WTC11 (cell line): ENCODE measurements at regions not wholly inside any gene's neighbourhood (a gene's known extent, or its start where the extent isn't known, plus 50 kb on each side); places are given as distances from the start of the nearest gene placed in this dataset.

Source experiments
- TEAD1 ChIP-seq: sonication (generic); formaldehyde crosslinking; IDR thresholded peaks from 2 replicates; pipeline ENCODE4 v1.8.0; 2022; ENCODE audit warnings: mild to moderate bottlenecking, missing genetic modification reagents
- TEAD4 ChIP-seq: sonication (generic); formaldehyde crosslinking; IDR thresholded peaks from 2 replicates; pipeline ENCODE4 v1.8.0; 2022; ENCODE audit warnings: mild to moderate bottlenecking, missing genetic modification reagents
- TF ChIP-seq, protein P1 (sequence below): fragments of 200-600 bp; IDR thresholded peaks from 2 replicates; pipeline ENCODE4 v1.8.0; 2022; ENCODE audit warnings: antibody characterized with exemption
- TF ChIP-seq, protein P2 (sequence below): sonication (generic); formaldehyde crosslinking; IDR thresholded peaks from 2 replicates; pipeline ENCODE4 v1.8.1; 2023; ENCODE audit warnings: mild to moderate bottlenecking, moderate library complexity, missing genetic modification reagents

DNA sequence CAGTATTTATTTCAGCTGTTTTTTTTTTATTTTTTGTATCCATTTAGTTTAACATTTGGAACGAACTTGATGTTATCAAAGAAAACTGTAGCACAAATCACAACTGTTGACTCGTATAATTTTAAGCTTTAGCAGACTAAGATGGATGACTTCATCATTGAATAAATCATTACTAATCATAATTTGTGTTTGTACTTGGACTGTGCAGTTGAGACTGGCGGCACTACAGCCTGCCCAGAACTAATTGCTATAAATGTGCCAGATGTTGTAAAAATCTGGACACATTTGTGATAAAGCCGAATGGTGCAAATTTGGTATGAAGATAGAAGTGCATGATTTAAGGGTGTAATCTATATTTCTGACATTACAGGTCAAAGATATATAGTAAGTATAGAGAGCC lies 897.7 kb upstream of the CDH8 start:
- TF ChIP-seq, protein P1, sequence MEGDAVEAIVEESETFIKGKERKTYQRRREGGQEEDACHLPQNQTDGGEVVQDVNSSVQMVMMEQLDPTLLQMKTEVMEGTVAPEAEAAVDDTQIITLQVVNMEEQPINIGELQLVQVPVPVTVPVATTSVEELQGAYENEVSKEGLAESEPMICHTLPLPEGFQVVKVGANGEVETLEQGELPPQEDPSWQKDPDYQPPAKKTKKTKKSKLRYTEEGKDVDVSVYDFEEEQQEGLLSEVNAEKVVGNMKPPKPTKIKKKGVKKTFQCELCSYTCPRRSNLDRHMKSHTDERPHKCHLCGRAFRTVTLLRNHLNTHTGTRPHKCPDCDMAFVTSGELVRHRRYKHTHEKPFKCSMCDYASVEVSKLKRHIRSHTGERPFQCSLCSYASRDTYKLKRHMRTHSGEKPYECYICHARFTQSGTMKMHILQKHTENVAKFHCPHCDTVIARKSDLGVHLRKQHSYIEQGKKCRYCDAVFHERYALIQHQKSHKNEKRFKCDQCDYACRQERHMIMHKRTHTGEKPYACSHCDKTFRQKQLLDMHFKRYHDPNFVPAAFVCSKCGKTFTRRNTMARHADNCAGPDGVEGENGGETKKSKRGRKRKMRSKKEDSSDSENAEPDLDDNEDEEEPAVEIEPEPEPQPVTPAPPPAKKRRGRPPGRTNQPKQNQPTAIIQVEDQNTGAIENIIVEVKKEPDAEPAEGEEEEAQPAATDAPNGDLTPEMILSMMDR: no peak
- TF ChIP-seq TEAD1 (no peak), TEAD4 (CRISPR knock-in tag) (no peak)
- TF ChIP-seq, protein P2, sequence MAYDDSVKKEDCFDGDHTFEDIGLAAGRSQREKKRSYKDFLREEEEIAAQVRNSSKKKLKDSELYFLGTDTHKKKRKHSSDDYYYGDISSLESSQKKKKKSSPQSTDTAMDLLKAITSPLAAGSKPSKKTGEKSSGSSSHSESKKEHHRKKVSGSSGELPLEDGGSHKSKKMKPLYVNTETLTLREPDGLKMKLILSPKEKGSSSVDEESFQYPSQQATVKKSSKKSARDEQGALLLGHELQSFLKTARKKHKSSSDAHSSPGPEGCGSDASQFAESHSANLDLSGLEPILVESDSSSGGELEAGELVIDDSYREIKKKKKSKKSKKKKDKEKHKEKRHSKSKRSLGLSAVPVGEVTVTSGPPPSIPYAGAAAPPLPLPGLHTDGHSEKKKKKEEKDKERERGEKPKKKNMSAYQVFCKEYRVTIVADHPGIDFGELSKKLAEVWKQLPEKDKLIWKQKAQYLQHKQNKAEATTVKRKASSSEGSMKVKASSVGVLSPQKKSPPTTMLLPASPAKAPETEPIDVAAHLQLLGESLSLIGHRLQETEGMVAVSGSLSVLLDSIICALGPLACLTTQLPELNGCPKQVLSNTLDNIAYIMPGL (CRISPR knock-in tag): no peak
